ENCODE measurements at regions not wholly inside any gene's neighbourhood (a gene's known extent, or its start where the extent isn't known, plus 50 kb on each side); places are given as distances from the start of the nearest gene placed in this dataset.

GRCh38 chr18:24827501-24827900 is 367.1 kb downstream of the HRH4 start (continued):
- TF ChIP-seq REST (IDR thresholded peaks at IDR 0.05) (no peak), HNF4G (IDR thresholded peaks at IDR 0.05) (no peak), MAX (IDR thresholded peaks at IDR 0.05) (no peak), SP1 (IDR thresholded peaks at IDR 0.05) (no peak), ATF3 (IDR thresholded peaks at IDR 0.05) (no peak), RXRA (IDR thresholded peaks at IDR 0.05) (no peak)

GRCh38 chr18:24831081-24831480 is 370.6 kb downstream of the HRH4 start:
- no peaks in the 10 kb centered on the region for H3K4me1 ChIP-seq (ENCODE audit: control insufficient read depth in 4 of 4, insufficient read depth in 4 of 4, low read length in 3 of 4)
- H3K9me3 ChIP-seq (ENCODE audit: control insufficient read depth in 4 of 4, low read length in 3 of 4) = no peaks in the 10 kb centered on the region
- no peak overlapping the region for H3K27ac ChIP-seq (ENCODE audit: low read depth in 1 of 2, low read length in 2 of 2)
- 77% methylated on average over 6 of the region's 6 CpGs for WGBS
- H3K4me3 ChIP-seq (ENCODE audit: low read depth in 1 of 3, low read length in 3 of 3) = no peak overlapping the region
- TF ChIP-seq ZBTB33 (IDR thresholded peaks at IDR 0.05) = no peak
- H3K27me3 ChIP-seq (ENCODE audit: control insufficient read depth in 4 of 4, insufficient read depth in 4 of 4, low read length in 3 of 4) = peaks cover 0 to 3% (median 0%) of the 10 kb centered on the region in 4 donors
- H3K36me3 ChIP-seq (ENCODE audit: control insufficient read depth in 4 of 4, insufficient read depth in 3 of 4, low read depth in 1 of 4, low read length in 3 of 4) = no peaks in the 10 kb centered on the region
- H3K9ac ChIP-seq (ENCODE audit: low read depth in 1 of 2, low read length in 2 of 2) = no peak overlapping the region
- no peak for DNase-seq (ENCODE audit: low spot score)

GRCh38 chr18:24831871-24832665 is 371.6 kb downstream of the HRH4 start:
- peaks cover 0 to 3% (median 0%) of the 10 kb centered on the region in 4 donors for H3K27me3 ChIP-seq (ENCODE audit: control insufficient read depth in 4 of 4, insufficient read depth in 4 of 4, low read length in 3 of 4)
- H3K4me1 ChIP-seq (ENCODE audit: control insufficient read depth in 4 of 4, insufficient read depth in 4 of 4, low read length in 3 of 4) = no peaks in the 10 kb centered on the region
- no peaks in the 10 kb centered on the region for H3K36me3 ChIP-seq (ENCODE audit: control insufficient read depth in 4 of 4, insufficient read depth in 3 of 4, low read depth in 1 of 4, low read length in 3 of 4)
- H3K9me3 ChIP-seq (ENCODE audit: control insufficient read depth in 4 of 4, low read length in 3 of 4) = no peaks in the 10 kb centered on the region
- no peak for TF ChIP-seq ZBTB33 (IDR thresholded peaks at IDR 0.05)
- no peak for TF ChIP-seq TAF1 (conservative IDR thresholded peaks at IDR 0.05)
- no peak for TF ChIP-seq JUND (IDR thresholded peaks at IDR 0.05)
- TF ChIP-seq YY1 (IDR thresholded peaks at IDR 0.05) = no peak
- no peak for TF ChIP-seq FOXA1 (IDR thresholded peaks at IDR 0.05)
- no peak for TF ChIP-seq REST (IDR thresholded peaks at IDR 0.05)
- TF ChIP-seq GABPA (IDR thresholded peaks at IDR 0.05 in 1 of 2, conservative IDR thresholded peaks at IDR 0.05 in 1 of 2) = no peak
- TF ChIP-seq HNF4A (conservative IDR thresholded peaks at IDR 0.05) = no peak
- no peak overlapping the region for H3K27ac ChIP-seq (ENCODE audit: low read depth in 1 of 2, low read length in 2 of 2)
- no peak for DNase-seq (ENCODE audit: low spot score)
- H3K4me3 ChIP-seq (ENCODE audit: low read depth in 1 of 3, low read length in 3 of 3) = no peak overlapping the region
- 35% methylated on average over 11 of the region's 11 CpGs for WGBS
- no peak overlapping the region for H3K9ac ChIP-seq (ENCODE audit: low read depth in 1 of 2, low read length in 2 of 2)

Data from liver (tissue), 7 donors.